CD14-positive monocyte (primary cell): ENCODE measurements at regions not wholly inside any gene's neighbourhood (a gene's known extent, or its start where the extent isn't known, plus 50 kb on each side); places are given as distances from the start of the nearest gene placed in this dataset.
A peak's percentile ranks its signal among the peaks of the same experiment; 100 is the strongest.
"Not testable (repeated sequence)": the region's sequence is repeated elsewhere in the genome, so short reads cannot be mapped to it uniquely, and the experiment has no call there.

Experiments
- DNase-seq, 3 donors: peaks; one replicate each; pipeline ENCODE4 v3.0.0-alpha.2; 2011 to 2022
- H2AFZ ChIP-seq: 2 replicates; pipeline ENCODE4 v1.6.0; 2012; ENCODE audit warnings: mild to moderate bottlenecking, low read depth, low read length, inconsistent platforms; ENCODE audit not compliant: insufficient read depth, poor library complexity, severe bottlenecking
- H3K27ac ChIP-seq, 2 donors: 1 replicate in 1 of 2; 2 replicates in 1 of 2; pipeline ENCODE4 v1.5.1; 2012 to 2013; ENCODE audit warnings: low read length in 2 of 2, control low read depth in 1 of 2, inconsistent platforms in 1 of 2, low read depth in 1 of 2, mild to moderate bottlenecking in 1 of 2
- H3K27me3 ChIP-seq, 2 donors: one replicate each; pipeline versions ENCODE4 v1.6.0 to v1.6.1; 2011 to 2013; ENCODE audit warnings: low read length in 2 of 2; ENCODE audit not compliant: control insufficient read depth in 2 of 2, insufficient read depth in 2 of 2
- H3K36me3 ChIP-seq, 2 donors: replicated peaks in 1 of 2; 1 replicate in 1 of 2; 2 replicates in 1 of 2; pipeline versions ENCODE4 v1.5.1 to v1.6.1; 2012 to 2013; ENCODE audit warnings: low read length in 2 of 2, control low read depth in 1 of 2, inconsistent platforms in 1 of 2, mild to moderate bottlenecking in 1 of 2; ENCODE audit not compliant: insufficient read depth in 2 of 2, control insufficient read depth in 1 of 2
- H3K4me1 ChIP-seq, 2 donors: 1 replicate in 1 of 2; 2 replicates in 1 of 2; pipeline versions ENCODE4 v1.5.1 to v1.6.1; 2012 to 2013; ENCODE audit warnings: low read length in 2 of 2, control low read depth in 1 of 2, inconsistent platforms in 1 of 2, mild to moderate bottlenecking in 1 of 2, moderate library complexity in 1 of 2; ENCODE audit not compliant: insufficient read depth in 2 of 2, control insufficient read depth in 1 of 2
- H3K4me2 ChIP-seq: replicated peaks from 2 replicates; pipeline ENCODE3; 2012; ENCODE audit warnings: low read length, moderate library complexity, mild to moderate bottlenecking; ENCODE audit not compliant: poor library complexity, severe bottlenecking; ENCODE audit errors: extremely low read depth
- H3K4me3 ChIP-seq, 3 experiments: fragments of 200-600 bp in 1 of 3; sonication (generic) in 1 of 3; replicated peaks in 1 of 3; 1 replicate in 2 of 3; 2 replicates in 1 of 3; pipeline ENCODE4 v1.5.1; 2011 to 2013; ENCODE audit warnings: low read length in 3 of 3, mild to moderate bottlenecking in 3 of 3, control low read depth in 2 of 3, low read depth in 2 of 3, inconsistent platforms in 1 of 3, moderate library complexity in 1 of 3
- H3K79me2 ChIP-seq: 2 replicates; pipeline ENCODE4 v1.6.0; 2012; ENCODE audit warnings: mild to moderate bottlenecking, control low read depth, inconsistent platforms, low read length, moderate library complexity; ENCODE audit not compliant: insufficient read depth
- H3K9ac ChIP-seq: 2 replicates; pipeline ENCODE4 v1.6.0; 2017; ENCODE audit warnings: low read length, mild to moderate bottlenecking; ENCODE audit not compliant: insufficient read depth, poor library complexity, severe bottlenecking
- H3K9me3 ChIP-seq, 2 donors: replicated peaks in 1 of 2; 1 replicate in 1 of 2; 2 replicates in 1 of 2; pipeline versions ENCODE4 v1.5.1 to v1.6.1; 2012 to 2013; ENCODE audit warnings: low read length in 2 of 2, control low read depth in 1 of 2; ENCODE audit not compliant: control insufficient read depth in 1 of 2, insufficient read depth in 1 of 2
- H4K20me1 ChIP-seq: 2 replicates; pipeline ENCODE4 v1.6.0; 2012; ENCODE audit warnings: mild to moderate bottlenecking, low read length, control low read depth, moderate library complexity; ENCODE audit not compliant: insufficient read depth
- H3K27ac Mint-ChIP-seq, 7 donors: one replicate each; pipeline ENCODE4 v1.8.0; 2020; ENCODE audit warnings: mild to moderate bottlenecking in 7 of 7, mixed read lengths in 7 of 7, moderate library complexity in 6 of 7, inconsistent platforms in 2 of 7
- H3K27me3 Mint-ChIP-seq, 3 donors: one replicate each; pipeline ENCODE4 v1.8.0; 2021 to 2022; ENCODE audit warnings: low read depth in 3 of 3, mild to moderate bottlenecking in 3 of 3, mixed read lengths in 3 of 3, moderate library complexity in 3 of 3, inconsistent platforms in 1 of 3
- H3K36me3 Mint-ChIP-seq, 2 donors: one replicate each; pipeline ENCODE4 v1.8.0; 2020; ENCODE audit warnings: mixed read lengths in 2 of 2, inconsistent platforms in 1 of 2, mild to moderate bottlenecking in 1 of 2
- H3K4me1 Mint-ChIP-seq: one replicate; pipeline ENCODE4 v1.8.0; 2020; ENCODE audit warnings: mild to moderate bottlenecking, mixed read lengths
- H3K4me3 Mint-ChIP-seq, 2 donors: one replicate each; pipeline ENCODE4 v1.8.0; 2020; ENCODE audit warnings: mild to moderate bottlenecking in 2 of 2, mixed read lengths in 2 of 2, moderate library complexity in 1 of 2
- H3K9me3 Mint-ChIP-seq, 7 donors: one replicate each; pipeline ENCODE4 v1.8.0; 2020 to 2022; ENCODE audit warnings: mixed read lengths in 7 of 7, mild to moderate bottlenecking in 6 of 7, moderate library complexity in 6 of 7, inconsistent platforms in 2 of 7
- CTCF ChIP-seq: fragments of 200-600 bp; IDR thresholded peaks from one replicate; pipeline ENCODE4 v1.8.0; 2022; ENCODE audit warnings: antibody characterized with exemption, mild to moderate bottlenecking
- WGBS: methylation state at CpG from one replicate; pipeline ENCODE4 v1.1.5; 2013; ENCODE audit warnings: missing lambda C conversion rate; ENCODE audit not compliant: insufficient coverage; 5-methylcytosine and 5-hydroxymethylcytosine counted together
- intact Hi-C, 2 donors: fragments of 100-400 bp; cut with micrococcal nuclease; formaldehyde crosslinking; loops; one replicate each; pipeline versions ENCODE4 v1.15.0 to v1.15.1; 2023

DNA sequence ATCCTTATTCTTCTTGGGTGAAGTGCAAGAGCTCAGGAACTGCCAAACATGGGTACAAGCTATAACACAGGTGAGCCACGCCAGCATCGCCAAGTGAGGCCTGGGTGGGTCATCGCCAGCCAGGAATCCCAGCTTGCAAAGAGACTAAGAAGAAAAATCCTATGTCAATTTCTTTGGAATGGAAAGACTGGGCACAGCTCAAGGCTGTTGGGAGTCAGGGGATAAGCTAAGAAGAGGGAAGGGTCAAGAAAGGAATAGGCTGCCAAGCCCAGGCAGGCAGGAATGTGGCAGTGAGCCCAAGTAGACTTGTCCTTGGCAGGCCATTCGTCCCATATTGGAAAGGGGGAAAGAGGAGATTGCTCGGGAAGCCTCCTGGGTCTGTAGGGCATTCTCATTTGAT, 191.4 kb upstream of the CDH5 start:
- H2AFZ ChIP-seq = peak overlapping the region; percentile 63
- peaks cover 9 to 13% of the 10 kb centered on the region in 2 donors for H3K9me3 ChIP-seq
- TF ChIP-seq CTCF = no peak
- no peaks in the 10 kb centered on the region for H3K36me3 ChIP-seq
- H3K4me1 Mint-ChIP-seq = peaks cover 12% of the 10 kb centered on the region
- H3K4me3 Mint-ChIP-seq = no peak overlapping the region
- H3K4me1 ChIP-seq = peaks cover 5 to 10% of the 10 kb centered on the region in 2 donors
- H3K9ac ChIP-seq = peak overlapping the region; percentile 5
- no peaks in the 10 kb centered on the region for H3K27me3 ChIP-seq
- no peak overlapping the region for H3K4me2 ChIP-seq
- H4K20me1 ChIP-seq = no peaks in the 10 kb centered on the region
- H3K9me3 Mint-ChIP-seq = peaks cover 0 to 16% (median 9%) of the 10 kb centered on the region in 7 donors
- no peak overlapping the region for H3K4me3 ChIP-seq
- H3K27ac ChIP-seq = no peak overlapping the region
- 95% methylated on average over 5 of the region's 5 CpGs for WGBS
- peak overlapping the region in 1 of 7 donors; percentile 51 for H3K27ac Mint-ChIP-seq
- H3K36me3 Mint-ChIP-seq = no peaks in the 10 kb centered on the region
- intact Hi-C loops = no loop called here
- no peak for DNase-seq
- peaks cover 0 to 2% (median 1%) of the 10 kb centered on the region in 3 donors for H3K27me3 Mint-ChIP-seq
- no peaks in the 10 kb centered on the region for H3K79me2 ChIP-seq

- H3K79me2 ChIP-seq, H2AFZ ChIP-seq, intact Hi-C loops, H3K36me3 ChIP-seq, H4K20me1 ChIP-seq, H3K4me3 ChIP-seq, H3K27ac Mint-ChIP-seq, H3K27me3 ChIP-seq, H3K4me2 ChIP-seq, H3K27me3 Mint-ChIP-seq, H3K9ac ChIP-seq, H3K27ac ChIP-seq, DNase-seq, H3K36me3 Mint-ChIP-seq, H3K9me3 ChIP-seq, H3K4me3 Mint-ChIP-seq, H3K9me3 Mint-ChIP-seq: not testable (repeated sequence)
- peaks cover 9 to 22% of the 10 kb centered on the region in 2 donors for H3K4me1 ChIP-seq
- 91% methylated on average over 6 of the region's 10 CpGs for WGBS
- peaks cover 22% of the 10 kb centered on the region for H3K4me1 Mint-ChIP-seq
Measured at GRCh38 chr16:66173796-66174195, 192.7 kb upstream of the CDH5 start.

DNA sequence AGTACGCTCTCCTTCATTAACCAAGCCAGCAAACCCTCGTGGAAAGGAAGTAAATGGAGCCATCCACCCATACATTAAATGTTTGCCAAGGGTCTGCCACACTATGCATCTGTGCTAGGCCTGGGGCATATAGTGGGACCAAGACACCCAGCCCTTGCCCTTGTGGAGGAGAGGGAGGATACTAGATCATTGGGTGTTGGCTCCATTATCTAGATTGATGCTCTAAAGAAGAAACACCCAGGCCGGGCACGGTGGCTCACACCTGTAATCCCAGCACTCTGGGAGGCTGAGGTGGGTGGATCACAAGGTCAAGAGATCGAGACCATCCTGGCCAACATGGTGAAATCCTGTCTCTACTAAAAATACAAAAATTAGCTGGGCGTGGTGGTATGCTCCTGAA, 193.3 kb upstream of the CDH5 start:
- H3K27me3 ChIP-seq, DNase-seq, H3K4me3 Mint-ChIP-seq, H3K36me3 Mint-ChIP-seq, H3K9ac ChIP-seq, intact Hi-C loops, H2AFZ ChIP-seq, H3K27ac Mint-ChIP-seq, H3K36me3 ChIP-seq, H3K9me3 Mint-ChIP-seq, H3K4me2 ChIP-seq, H3K79me2 ChIP-seq, H3K9me3 ChIP-seq, H4K20me1 ChIP-seq, H3K27ac ChIP-seq, H3K27me3 Mint-ChIP-seq, H3K4me3 ChIP-seq: not testable (repeated sequence)
- H3K4me1 ChIP-seq = peaks cover 9 to 23% of the 10 kb centered on the region in 2 donors
- WGBS = no CpG with 5 or more reads among the region's 6 CpGs
- H3K4me1 Mint-ChIP-seq = peaks cover 24% of the 10 kb centered on the region
